CD14-positive monocyte (primary cell): ENCODE measurements at regions not wholly inside any gene's neighbourhood (a gene's known extent, or its start where the extent isn't known, plus 50 kb on each side); places are given as distances from the start of the nearest gene placed in this dataset.

Experiments
- DNase-seq, 3 donors: peaks; one replicate each; pipeline ENCODE4 v3.0.0-alpha.2; 2011 to 2022
- H2AFZ ChIP-seq: 2 replicates; pipeline ENCODE4 v1.6.0; 2012; ENCODE audit warnings: mild to moderate bottlenecking, low read depth, low read length, inconsistent platforms; ENCODE audit not compliant: insufficient read depth, poor library complexity, severe bottlenecking
- H3K27ac ChIP-seq, 2 donors: 1 replicate in 1 of 2; 2 replicates in 1 of 2; pipeline ENCODE4 v1.5.1; 2012 to 2013; ENCODE audit warnings: low read length in 2 of 2, control low read depth in 1 of 2, inconsistent platforms in 1 of 2, low read depth in 1 of 2, mild to moderate bottlenecking in 1 of 2
- H3K27me3 ChIP-seq, 2 donors: one replicate each; pipeline versions ENCODE4 v1.6.0 to v1.6.1; 2011 to 2013; ENCODE audit warnings: low read length in 2 of 2; ENCODE audit not compliant: control insufficient read depth in 2 of 2, insufficient read depth in 2 of 2
- H3K36me3 ChIP-seq, 2 donors: replicated peaks in 1 of 2; 1 replicate in 1 of 2; 2 replicates in 1 of 2; pipeline versions ENCODE4 v1.5.1 to v1.6.1; 2012 to 2013; ENCODE audit warnings: low read length in 2 of 2, control low read depth in 1 of 2, inconsistent platforms in 1 of 2, mild to moderate bottlenecking in 1 of 2; ENCODE audit not compliant: insufficient read depth in 2 of 2, control insufficient read depth in 1 of 2
- H3K4me1 ChIP-seq, 2 donors: 1 replicate in 1 of 2; 2 replicates in 1 of 2; pipeline versions ENCODE4 v1.5.1 to v1.6.1; 2012 to 2013; ENCODE audit warnings: low read length in 2 of 2, control low read depth in 1 of 2, inconsistent platforms in 1 of 2, mild to moderate bottlenecking in 1 of 2, moderate library complexity in 1 of 2; ENCODE audit not compliant: insufficient read depth in 2 of 2, control insufficient read depth in 1 of 2
- H3K4me2 ChIP-seq: replicated peaks from 2 replicates; pipeline ENCODE3; 2012; ENCODE audit warnings: low read length, moderate library complexity, mild to moderate bottlenecking; ENCODE audit not compliant: poor library complexity, severe bottlenecking; ENCODE audit errors: extremely low read depth
- H3K4me3 ChIP-seq, 3 experiments: fragments of 200-600 bp in 1 of 3; sonication (generic) in 1 of 3; replicated peaks in 1 of 3; 1 replicate in 2 of 3; 2 replicates in 1 of 3; pipeline ENCODE4 v1.5.1; 2011 to 2013; ENCODE audit warnings: low read length in 3 of 3, mild to moderate bottlenecking in 3 of 3, control low read depth in 2 of 3, low read depth in 2 of 3, inconsistent platforms in 1 of 3, moderate library complexity in 1 of 3
- H3K79me2 ChIP-seq: 2 replicates; pipeline ENCODE4 v1.6.0; 2012; ENCODE audit warnings: mild to moderate bottlenecking, control low read depth, inconsistent platforms, low read length, moderate library complexity; ENCODE audit not compliant: insufficient read depth
- H3K9ac ChIP-seq: 2 replicates; pipeline ENCODE4 v1.6.0; 2017; ENCODE audit warnings: low read length, mild to moderate bottlenecking; ENCODE audit not compliant: insufficient read depth, poor library complexity, severe bottlenecking
- H3K9me3 ChIP-seq, 2 donors: replicated peaks in 1 of 2; 1 replicate in 1 of 2; 2 replicates in 1 of 2; pipeline versions ENCODE4 v1.5.1 to v1.6.1; 2012 to 2013; ENCODE audit warnings: low read length in 2 of 2, control low read depth in 1 of 2; ENCODE audit not compliant: control insufficient read depth in 1 of 2, insufficient read depth in 1 of 2
- H4K20me1 ChIP-seq: 2 replicates; pipeline ENCODE4 v1.6.0; 2012; ENCODE audit warnings: mild to moderate bottlenecking, low read length, control low read depth, moderate library complexity; ENCODE audit not compliant: insufficient read depth
- H3K27ac Mint-ChIP-seq, 7 donors: one replicate each; pipeline ENCODE4 v1.8.0; 2020; ENCODE audit warnings: mild to moderate bottlenecking in 7 of 7, mixed read lengths in 7 of 7, moderate library complexity in 6 of 7, inconsistent platforms in 2 of 7
- H3K27me3 Mint-ChIP-seq, 3 donors: one replicate each; pipeline ENCODE4 v1.8.0; 2021 to 2022; ENCODE audit warnings: low read depth in 3 of 3, mild to moderate bottlenecking in 3 of 3, mixed read lengths in 3 of 3, moderate library complexity in 3 of 3, inconsistent platforms in 1 of 3
- H3K36me3 Mint-ChIP-seq, 2 donors: one replicate each; pipeline ENCODE4 v1.8.0; 2020; ENCODE audit warnings: mixed read lengths in 2 of 2, inconsistent platforms in 1 of 2, mild to moderate bottlenecking in 1 of 2
- H3K4me1 Mint-ChIP-seq: one replicate; pipeline ENCODE4 v1.8.0; 2020; ENCODE audit warnings: mild to moderate bottlenecking, mixed read lengths
- H3K4me3 Mint-ChIP-seq, 2 donors: one replicate each; pipeline ENCODE4 v1.8.0; 2020; ENCODE audit warnings: mild to moderate bottlenecking in 2 of 2, mixed read lengths in 2 of 2, moderate library complexity in 1 of 2
- H3K9me3 Mint-ChIP-seq, 7 donors: one replicate each; pipeline ENCODE4 v1.8.0; 2020 to 2022; ENCODE audit warnings: mixed read lengths in 7 of 7, mild to moderate bottlenecking in 6 of 7, moderate library complexity in 6 of 7, inconsistent platforms in 2 of 7
- WGBS: methylation state at CpG from one replicate; pipeline ENCODE4 v1.1.5; 2013; ENCODE audit warnings: missing lambda C conversion rate; ENCODE audit not compliant: insufficient coverage; 5-methylcytosine and 5-hydroxymethylcytosine counted together
- intact Hi-C, 2 donors: fragments of 100-400 bp; cut with micrococcal nuclease; formaldehyde crosslinking; loops; one replicate each; pipeline versions ENCODE4 v1.15.0 to v1.15.1; 2023
- TF ChIP-seq, protein P1 (sequence below): fragments of 200-600 bp; IDR thresholded peaks from one replicate; pipeline ENCODE4 v1.8.0; 2022; ENCODE audit warnings: antibody characterized with exemption, mild to moderate bottlenecking

DNA sequence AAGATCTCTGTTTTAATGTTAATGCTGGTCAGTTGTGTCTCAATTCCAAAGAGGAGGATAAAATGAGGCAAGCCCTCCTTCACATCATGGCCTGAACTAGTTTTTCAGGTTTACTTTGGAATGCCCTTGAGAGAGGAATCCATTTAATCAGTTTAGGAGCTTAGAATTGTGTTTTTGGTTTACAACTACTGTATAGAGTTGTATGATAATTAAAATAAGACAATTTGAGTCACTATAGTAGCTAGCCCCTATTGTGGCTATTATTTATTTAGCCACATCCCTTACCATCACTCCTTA lies 107.8 kb upstream of the PRLR start:
- TF ChIP-seq, protein P1, sequence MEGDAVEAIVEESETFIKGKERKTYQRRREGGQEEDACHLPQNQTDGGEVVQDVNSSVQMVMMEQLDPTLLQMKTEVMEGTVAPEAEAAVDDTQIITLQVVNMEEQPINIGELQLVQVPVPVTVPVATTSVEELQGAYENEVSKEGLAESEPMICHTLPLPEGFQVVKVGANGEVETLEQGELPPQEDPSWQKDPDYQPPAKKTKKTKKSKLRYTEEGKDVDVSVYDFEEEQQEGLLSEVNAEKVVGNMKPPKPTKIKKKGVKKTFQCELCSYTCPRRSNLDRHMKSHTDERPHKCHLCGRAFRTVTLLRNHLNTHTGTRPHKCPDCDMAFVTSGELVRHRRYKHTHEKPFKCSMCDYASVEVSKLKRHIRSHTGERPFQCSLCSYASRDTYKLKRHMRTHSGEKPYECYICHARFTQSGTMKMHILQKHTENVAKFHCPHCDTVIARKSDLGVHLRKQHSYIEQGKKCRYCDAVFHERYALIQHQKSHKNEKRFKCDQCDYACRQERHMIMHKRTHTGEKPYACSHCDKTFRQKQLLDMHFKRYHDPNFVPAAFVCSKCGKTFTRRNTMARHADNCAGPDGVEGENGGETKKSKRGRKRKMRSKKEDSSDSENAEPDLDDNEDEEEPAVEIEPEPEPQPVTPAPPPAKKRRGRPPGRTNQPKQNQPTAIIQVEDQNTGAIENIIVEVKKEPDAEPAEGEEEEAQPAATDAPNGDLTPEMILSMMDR = no peak
- no peaks in the 10 kb centered on the region for H3K27me3 ChIP-seq
- H3K9ac ChIP-seq = no peak overlapping the region
- no peaks in the 10 kb centered on the region for H4K20me1 ChIP-seq
- H3K9me3 Mint-ChIP-seq = peaks cover 2 to 12% (median 4%) of the 10 kb centered on the region in 7 donors
- no peak overlapping the region for H2AFZ ChIP-seq
- H3K4me3 ChIP-seq = no peak overlapping the region
- H3K4me3 Mint-ChIP-seq = no peak overlapping the region
- no peak overlapping the region for H3K27ac ChIP-seq
- H3K4me2 ChIP-seq = no peak overlapping the region
- no peaks in the 10 kb centered on the region for H3K27me3 Mint-ChIP-seq
- peaks cover 8% of the 10 kb centered on the region for H3K4me1 Mint-ChIP-seq
- H3K9me3 ChIP-seq = no peaks in the 10 kb centered on the region
- intact Hi-C loops = no loop called here
- H3K79me2 ChIP-seq = no peaks in the 10 kb centered on the region
- H3K27ac Mint-ChIP-seq = no peak overlapping the region
- H3K4me1 ChIP-seq = peaks cover 0 to 5% of the 10 kb centered on the region in 2 donors
- no peaks in the 10 kb centered on the region for H3K36me3 ChIP-seq
- no peak for DNase-seq
- H3K36me3 Mint-ChIP-seq = no peaks in the 10 kb centered on the region

DNA sequence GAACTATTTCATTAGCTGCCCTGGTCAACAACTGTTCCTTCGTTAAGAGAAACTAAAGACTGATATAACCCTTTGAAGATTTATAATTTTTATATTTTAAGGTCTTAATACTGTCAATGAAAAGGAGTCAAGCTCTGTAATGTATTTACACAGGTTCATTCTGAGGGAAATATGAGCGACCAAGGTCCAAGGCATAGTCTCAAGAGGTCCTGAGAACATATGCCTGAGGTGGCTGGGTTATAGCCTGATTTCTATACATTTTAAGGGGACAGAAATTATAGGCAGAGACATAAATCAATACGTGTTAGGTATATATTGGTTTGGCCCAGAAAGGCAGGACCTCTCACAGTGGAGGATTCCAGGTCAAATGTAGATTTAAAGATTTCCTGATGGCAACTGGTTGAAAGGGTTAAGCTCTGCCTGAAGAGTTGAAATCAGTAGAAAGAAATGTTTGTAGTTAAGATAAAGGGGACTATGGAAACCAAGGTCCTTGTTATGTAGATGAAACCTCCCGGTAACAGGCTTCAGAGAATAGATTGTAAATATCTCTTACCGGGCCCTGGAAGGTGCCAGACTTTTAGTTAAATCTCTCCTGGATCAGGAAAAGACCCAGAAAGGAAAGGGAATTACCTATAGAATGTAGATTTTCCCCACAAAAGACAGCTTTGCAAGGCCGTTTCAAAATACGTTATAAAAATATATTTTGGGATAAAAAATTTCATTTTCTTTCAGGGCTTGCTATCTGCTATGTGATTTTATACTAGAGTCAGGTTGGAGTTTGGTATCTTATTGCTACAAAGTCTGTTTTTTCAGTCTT lies 107.3 kb upstream of the PRLR start:
- Histone ChIP-seq H3K9ac (no peak overlapping the region), H3K27ac (no peak overlapping the region), H4K20me1 (no peaks in the 10 kb centered on the region), H3K9me3 (no peaks in the 10 kb centered on the region), H3K4me1 (peaks cover under 1 to 5% of the 10 kb centered on the region in 2 donors), H3K36me3 (no peaks in the 10 kb centered on the region), H3K4me2 (no peak overlapping the region), H3K4me3 (no peak overlapping the region), H3K79me2 (no peaks in the 10 kb centered on the region), H2AFZ (no peak overlapping the region), H3K27me3 (no peaks in the 10 kb centered on the region)
- TF ChIP-seq, protein P1 = no peak
- DNase-seq = no peak
- WGBS = 100% methylated on average over 1 of the region's 7 CpGs
- Mint-ChIP-seq H3K4me1 (peaks cover 10% of the 10 kb centered on the region), H3K9me3 (peaks cover 2 to 9% (median 4%) of the 10 kb centered on the region in 7 donors), H3K4me3 (no peak overlapping the region), H3K27me3 (peaks cover 0 to 2% (median 0%) of the 10 kb centered on the region in 3 donors), H3K27ac (no peak overlapping the region), H3K36me3 (no peaks in the 10 kb centered on the region)
- intact Hi-C loops = no loop called here
